Renal pelvis (tissue), 1 donor: ENCODE measurements at regions not wholly inside any gene's neighbourhood (a gene's known extent, or its start where the extent isn't known, plus 50 kb on each side); places are given as distances from the start of the nearest gene placed in this dataset.

Experiments used
- DNase-seq: peaks from one replicate; pipeline ENCODE4 v3.0.0-alpha.2; 2013

GRCh38 chr15:69530991-69531664 is 78.5 kb downstream of the RPLP1 start:
- no peak for DNase-seq

GRCh38 chr15:69531665-69532027 is 79.0 kb downstream of the RPLP1 start:
- DNase-seq = no peak

GRCh38 chr15:69532066-69532465 is 79.4 kb downstream of the RPLP1 start:
- no peak for DNase-seq

GRCh38 chr15:69532856-69533255 is 80.2 kb downstream of the RPLP1 start:
- DNase-seq = no peak

- DNase-seq = no peak
Observed at GRCh38 chr15:69533522-69533921, 80.9 kb downstream of the RPLP1 start.

- no peak for DNase-seq
Observed at GRCh38 chr15:69535101-69535638, 82.6 kb downstream of the RPLP1 start.

GRCh38 chr15:69535998-69536397 is 83.4 kb downstream of the RPLP1 start:
- no peak for DNase-seq

GRCh38 chr15:69536726-69537512 is 84.3 kb downstream of the RPLP1 start:
- DNase-seq = peak; percentile 69

- DNase-seq = no peak
Observed at GRCh38 chr15:69537901-69538300, 85.3 kb downstream of the RPLP1 start.

- no peak for DNase-seq
Observed at GRCh38 chr15:69538379-69538778, 85.8 kb downstream of the RPLP1 start.

- DNase-seq = no peak
Observed at GRCh38 chr15:69539345-69539744, 86.7 kb downstream of the RPLP1 start.

GRCh38 chr15:69540622-69541021 is 88.0 kb downstream of the RPLP1 start:
- no peak for DNase-seq

- DNase-seq = no peak
Observed at GRCh38 chr15:69542028-69542427, 89.4 kb downstream of the RPLP1 start.

- no peak for DNase-seq
Observed at GRCh38 chr15:69543681-69544364, 91.2 kb downstream of the RPLP1 start.

- no peak for DNase-seq
Observed at GRCh38 chr15:69544365-69545113, 91.9 kb downstream of the RPLP1 start.

- no peak for DNase-seq
Observed at GRCh38 chr15:69546182-69546581, 93.6 kb downstream of the RPLP1 start.

GRCh38 chr15:69548395-69549180 is 96.0 kb downstream of the RPLP1 start:
- DNase-seq = no peak

GRCh38 chr15:69551391-69552056 is 98.9 kb downstream of the RPLP1 start:
- DNase-seq = no peak

- no peak for DNase-seq
Observed at GRCh38 chr15:69552057-69552815, 99.6 kb downstream of the RPLP1 start.

- DNase-seq = no peak
Observed at GRCh38 chr15:69553686-69554085, 101.1 kb downstream of the RPLP1 start.
